ELR (cell line): ENCODE measurements at regions not wholly inside any gene's neighbourhood (a gene's known extent, or its start where the extent isn't known, plus 50 kb on each side); places are given as distances from the start of the nearest gene placed in this dataset.

Source experiments
- DNase-seq: peaks from one replicate; pipeline ENCODE4 v3.0.0-alpha.2; 2015; ENCODE audit warnings: low read depth

GRCh38 chr10:89095701-89096391, 105.2 kb downstream of the FAS start:
- DNase-seq, result no peak

DNA sequence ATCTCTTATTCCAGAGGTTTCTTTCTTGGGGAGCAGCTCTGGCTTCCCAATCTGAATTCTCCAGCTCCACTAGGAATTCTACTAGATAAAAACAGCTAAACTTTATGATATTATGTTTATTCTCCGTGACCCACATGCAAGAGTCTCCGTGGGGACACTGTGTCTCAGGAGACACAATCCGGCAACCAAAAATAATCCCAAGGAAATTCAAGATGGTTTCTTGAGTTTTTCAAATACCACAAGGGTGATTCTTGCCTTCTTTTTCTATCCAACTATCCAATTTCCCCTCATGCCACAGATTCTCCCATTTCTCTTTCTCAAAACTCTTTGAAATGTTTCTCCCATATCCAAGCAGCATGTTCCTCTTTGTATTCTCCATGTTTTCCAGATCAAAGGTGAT, 103.1 kb downstream of the FAS start:
- no peak for DNase-seq

GRCh38 chr10:89092981-89093380, 102.4 kb downstream of the FAS start:
- no peak for DNase-seq

- DNase-seq, result no peak
Measured at GRCh38 chr10:89092439-89092838, 101.8 kb downstream of the FAS start.

DNA sequence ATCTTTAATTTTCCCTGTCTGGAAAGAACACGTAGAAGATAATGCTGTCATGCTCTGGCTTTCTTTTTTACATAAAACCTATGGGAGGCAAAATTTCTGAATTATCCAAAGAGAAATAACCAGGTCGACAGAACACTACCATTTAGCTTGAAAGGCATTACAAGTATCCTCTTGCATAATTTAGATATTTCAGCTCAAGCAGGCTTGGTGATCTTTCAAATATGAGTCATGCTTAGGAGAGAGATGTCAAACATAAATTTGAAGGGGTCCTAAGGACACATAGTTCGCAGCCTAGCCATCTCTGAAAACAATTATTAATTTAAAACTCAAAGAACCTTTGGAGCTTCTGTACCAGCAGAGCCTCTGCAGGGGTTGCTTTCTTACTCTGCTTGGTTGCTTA, 100.9 kb downstream of the FAS start:
- no peak for DNase-seq

DNA sequence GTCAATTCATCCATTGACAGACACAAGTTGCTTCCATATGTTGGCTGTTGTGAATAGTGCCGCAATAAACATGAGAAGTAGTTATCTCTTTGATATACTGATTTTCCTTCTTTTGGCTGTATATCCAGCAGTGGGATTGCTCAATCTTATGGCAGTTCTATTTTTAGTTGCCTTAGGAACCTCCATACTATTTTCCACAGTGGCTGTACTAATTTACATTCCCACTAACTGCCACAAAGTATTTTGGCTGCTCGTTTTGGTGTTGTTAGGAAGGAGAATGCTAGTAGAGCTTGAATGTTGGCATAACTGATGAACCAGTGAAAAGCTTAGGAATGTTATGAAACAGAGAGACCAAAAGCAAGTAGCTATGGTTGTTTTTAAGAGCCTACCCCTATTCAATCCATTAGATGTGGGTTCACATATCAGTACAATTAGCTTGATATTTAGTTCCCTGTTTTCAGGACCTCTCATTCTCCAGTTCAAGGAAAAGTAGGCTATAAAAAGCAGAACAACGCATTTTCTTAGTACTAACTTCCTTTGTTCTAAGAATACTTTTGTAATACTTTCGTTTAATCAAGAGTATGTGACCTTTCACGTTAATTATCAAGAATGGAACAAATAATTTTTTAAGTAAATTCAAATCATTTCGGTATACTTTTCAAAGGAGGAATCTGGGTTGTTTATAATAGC, 100.3 kb downstream of the FAS start:
- no peak for DNase-seq

GRCh38 chr10:89086801-89087521, 96.4 kb downstream of the FAS start:
- DNase-seq, result peak; percentile 86

GRCh38 chr10:89085153-89085552, 94.6 kb downstream of the FAS start:
- no peak for DNase-seq

GRCh38 chr10:89082086-89082485, 91.5 kb downstream of the FAS start:
- no peak for DNase-seq

DNA sequence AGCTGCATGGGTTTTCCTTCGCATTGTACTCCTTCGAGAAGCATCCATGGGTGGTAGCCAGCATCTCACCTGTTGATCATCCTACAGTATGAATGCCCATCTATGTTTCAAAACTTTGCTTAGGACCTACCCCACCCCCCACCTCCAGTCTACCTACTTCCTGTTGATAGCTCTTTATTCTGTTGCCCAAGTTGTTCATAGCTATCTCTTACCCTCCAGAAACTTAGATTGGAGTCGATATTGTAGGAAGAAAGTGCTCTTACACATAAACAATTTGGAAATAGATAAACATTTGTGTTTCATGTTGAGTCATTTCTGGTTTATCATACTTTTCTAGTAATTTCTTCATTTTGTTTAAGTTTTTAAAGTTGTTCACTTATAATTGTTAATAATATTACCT, 90.1 kb downstream of the FAS start:
- DNase-seq, result peak; percentile 44

GRCh38 chr10:89079961-89080360, 89.4 kb downstream of the FAS start:
- peak; percentile 48 for DNase-seq

DNA sequence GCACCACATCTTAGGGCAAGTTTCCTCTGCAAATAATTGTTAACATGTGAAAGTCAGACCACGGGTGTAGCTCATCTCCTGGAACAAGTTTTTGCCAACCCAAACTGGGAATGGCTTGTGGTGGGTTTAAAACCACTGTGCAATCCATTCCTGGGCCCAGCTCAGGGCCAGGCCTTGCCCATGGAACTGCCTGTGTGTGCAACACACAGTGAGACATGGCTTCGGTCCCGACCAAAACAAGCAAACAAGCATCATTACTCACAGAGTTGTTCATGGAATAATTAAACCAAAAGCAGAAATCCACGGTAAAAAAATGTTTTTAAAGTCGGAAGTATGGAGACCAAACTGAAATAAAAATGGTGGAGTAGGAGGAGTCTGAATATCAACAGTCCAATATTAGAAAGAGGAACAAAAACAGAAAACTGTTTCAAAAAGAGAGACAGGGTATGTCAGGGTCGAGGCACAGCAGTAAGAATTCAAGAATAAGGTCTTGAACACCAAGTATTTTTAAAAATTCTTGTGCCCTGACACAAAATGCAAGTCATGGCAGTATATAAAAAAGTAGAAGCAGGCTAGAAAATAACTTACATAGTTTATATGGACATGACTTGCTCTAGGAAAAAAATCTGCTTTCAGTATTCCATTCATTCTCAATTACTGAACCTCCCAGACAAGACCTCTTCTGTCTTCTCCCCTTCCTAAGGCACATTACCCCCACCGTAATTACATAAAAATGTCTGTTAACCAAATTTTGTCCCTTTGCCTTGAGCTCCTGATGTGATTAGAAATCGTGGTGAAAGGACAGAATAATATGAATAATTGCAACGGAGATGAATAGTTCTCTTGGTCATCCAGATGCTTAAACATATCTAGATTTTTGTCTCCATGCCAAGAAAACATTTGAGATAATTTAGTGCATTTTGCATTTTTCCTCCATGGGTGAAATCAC, 88.4 kb downstream of the FAS start:
- DNase-seq, result no peak

GRCh38 chr10:89076120-89076519, 85.5 kb downstream of the FAS start:
- no peak for DNase-seq

- DNase-seq, result no peak
Measured at GRCh38 chr10:89075631-89076030, 85.0 kb downstream of the FAS start.

DNA sequence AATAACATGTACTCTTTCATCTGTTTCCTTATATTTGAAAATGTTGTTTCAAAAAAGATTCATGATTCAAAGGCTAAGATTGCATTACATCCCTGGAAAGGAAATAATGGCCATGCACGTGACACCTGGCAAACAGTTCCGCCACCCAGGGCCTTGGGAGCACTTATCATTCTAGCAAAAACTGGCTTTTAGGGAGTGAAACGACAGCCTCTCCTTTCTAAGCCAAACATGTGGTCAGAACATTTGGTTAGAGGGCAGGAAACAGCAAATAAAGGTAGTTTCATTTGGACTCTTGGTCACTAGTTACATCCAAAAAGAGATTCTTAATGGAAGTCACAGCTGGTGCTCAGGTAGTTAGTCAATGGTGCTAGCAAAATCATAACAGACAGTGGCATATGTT, 83.5 kb downstream of the FAS start:
- no peak for DNase-seq

GRCh38 chr10:89073719-89074118, 83.1 kb downstream of the FAS start:
- no peak for DNase-seq

GRCh38 chr10:89069589-89069988, 79.0 kb downstream of the FAS start:
- DNase-seq, result no peak
